Heart right ventricle (tissue), 16 donors: ENCODE measurements at regions not wholly inside any gene's neighbourhood (a gene's known extent, or its start where the extent isn't known, plus 50 kb on each side); places are given as distances from the start of the nearest gene placed in this dataset.
"Not testable (repeated sequence)": the region's sequence is repeated elsewhere in the genome, so short reads cannot be mapped to it uniquely, and the experiment has no call there.

Source experiments
- ATAC-seq, 8 donors: fragments of 200-7000 bp; cut with Tn5 transposase; one replicate each; pipeline ENCODE4 v1.9.1; 2020; ENCODE audit warnings: mild to moderate bottlenecking in 8 of 8, moderate library complexity in 8 of 8, moderate number of reproducible peaks in 1 of 8
- DNase-seq, 2 donors: peaks; one replicate each; pipeline ENCODE4 v3.0.0-alpha.2; 2020
- H3K27ac ChIP-seq, 10 donors: fragments of 200-600 bp; sonication (generic) in 2 of 10; one replicate each; pipeline versions ENCODE4 v1.5.0 to v1.8.0; 2020 to 2022; ENCODE audit warnings: mild to moderate bottlenecking in 3 of 10
- H3K27me3 ChIP-seq, 7 donors: fragments of 200-600 bp; one replicate each; pipeline ENCODE4 v1.8.0; 2021 to 2022; ENCODE audit warnings: mild to moderate bottlenecking in 2 of 7
- H3K36me3 ChIP-seq, 9 donors: fragments of 200-600 bp; sonication (generic) in 1 of 9; one replicate each; pipeline versions ENCODE4 v1.5.0 to v1.8.0; 2020 to 2022; ENCODE audit warnings: mild to moderate bottlenecking in 2 of 9
- H3K4me1 ChIP-seq, 9 donors: fragments of 200-600 bp; sonication (generic) in 1 of 9; one replicate each; pipeline versions ENCODE4 v1.5.0 to v1.8.0; 2020 to 2022; ENCODE audit warnings: mild to moderate bottlenecking in 4 of 9
- H3K4me3 ChIP-seq, 10 donors: fragments of 200-600 bp; sonication (generic) in 2 of 10; one replicate each; pipeline versions ENCODE4 v1.5.0 to v1.8.0; 2020 to 2022; ENCODE audit warnings: mild to moderate bottlenecking in 7 of 10, moderate library complexity in 2 of 10
- H3K9me3 ChIP-seq, 11 donors: fragments of 200-600 bp in 10 of 11; sonication (generic) in 2 of 11; one replicate each; pipeline versions ENCODE4 v1.5.0 to v1.8.0; 2013 to 2022; ENCODE audit warnings: mild to moderate bottlenecking in 2 of 11, control low read depth in 1 of 11, moderate library complexity in 1 of 11
- CTCF ChIP-seq, 9 donors: fragments of 200-600 bp; sonication (generic) in 2 of 9; IDR thresholded peaks; one replicate each; pipeline versions ENCODE4 v1.5.0 to v1.8.0; 2021 to 2022; ENCODE audit warnings: antibody characterized with exemption in 9 of 9, mild to moderate bottlenecking in 5 of 9, moderate library complexity in 1 of 9
- WGBS, 2 donors: extraction: QIAGEN DNeasy Blood & Tissue Kit; methylation state at CpG; one replicate each; pipeline ENCODE4 v1.1.7; 2013; ENCODE audit warnings: inconsistent platforms in 1 of 2; 5-methylcytosine and 5-hydroxymethylcytosine counted together
- intact Hi-C, 10 donors: fragments of 100-400 bp; cut with DNase I; formaldehyde crosslinking; loops; one replicate each; pipeline versions ENCODE4 v1.11.1 to v1.14.2; 2022
- donor health status: Arrhythmogenic right ventricular cardiomyopathy.
- donor health status: ischemic (EF 13 %, LVEDD 7.1; RV severe dilation, severe dysfunction).
- donor health status: healthy with polysubstance abuse.
- donor health status: DM: no; HTN: yes; CAD: no.
- donor health status: DM: no; HTN: no; CAD: no.
- donor health status: ischemic (EF 25% LVEDD 6.9; RV normal size, moderate dysfunction).
- donor health status: ischemic (EF 25% LVEDD 5.7; RV mildly dilated, moderate dysfunction).
- donor health status: healthy.
- donor health status: DM: yes; HTN: yes; CAD: no.
- donor health status: Ischemic cardiomyopathy.
- donor health status: ischemic (EF 35%, LVEDD 5.7; RV mildly dilated, moderate dysfunction).
- donor health status: nonischemic (EF 11% LVEDD 7.7; RV severe dilation, severe dysfunction).
- donor health status: DM: yes; HTN: yes; CAD: no.
- donor health status: PGD.
- donor health status: ischemic (EF 29% LVEDD 5.4; RV normal size, mild dysfunction).
- donor health status: nonischemic (EF 23%, LVEDD 6.1; RV moderate dilation, normal function).

GRCh38 chr1:224554620-224555259, 61.4 kb upstream of the CNIH3 start:
- Histone ChIP-seq H3K4me3 (no peak overlapping the region), H3K9me3 (no peaks in the 10 kb centered on the region), H3K4me1 (no peaks in the 10 kb centered on the region), H3K27me3 (no peaks in the 10 kb centered on the region), H3K27ac (no peak overlapping the region), H3K36me3 (no peaks in the 10 kb centered on the region)
- TF ChIP-seq CTCF (IDR thresholded peaks at IDR 0.05), result no peak
- ATAC-seq, result no peak
- intact Hi-C loops, result no loop called here
- WGBS, 2 donors, result 78 to 85% methylated on average over 4 of the region's 4 CpGs
- DNase-seq, result no peak

GRCh38 chr1:224558904-224559303, 57.2 kb upstream of the CNIH3 start:
- Histone ChIP-seq H3K36me3 (no peaks in the 10 kb centered on the region), H3K4me1 (no peaks in the 10 kb centered on the region), H3K4me3 (no peak overlapping the region), H3K27ac (no peak overlapping the region), H3K27me3 (no peaks in the 10 kb centered on the region), H3K9me3 (peaks cover 0 to 6% (median 0%) of the 10 kb centered on the region in 11 donors)
- ATAC-seq (no peak), DNase-seq (no peak)
- WGBS, 2 donors, result 67 to 72% methylated on average over 3 of the region's 3 CpGs
- no peak for TF ChIP-seq CTCF (IDR thresholded peaks at IDR 0.05)
- intact Hi-C loops, result no loop called here

- 83 to 85% methylated on average over 5 of the region's 5 CpGs for WGBS, 2 donors
Measured at GRCh38 chr1:224559981-224560728, 56.0 kb upstream of the CNIH3 start.

GRCh38 chr1:224562881-224563280, 53.2 kb upstream of the CNIH3 start:
- H3K27ac ChIP-seq, intact Hi-C loops, H3K36me3 ChIP-seq, H3K27me3 ChIP-seq, DNase-seq, ATAC-seq, H3K4me3 ChIP-seq: not testable (repeated sequence)
- Histone ChIP-seq H3K9me3 (peaks cover 0 to 10% (median 0%) of the 10 kb centered on the region in 11 donors), H3K4me1 (peaks cover 0 to 15% (median 0%) of the 10 kb centered on the region in 9 donors)

More at GRCh38 chr1:224559981-224560728, 56.0 kb upstream of the CNIH3 start:
- ATAC-seq, result no peak
- DNase-seq, result no peak
- no peaks in the 10 kb centered on the region for H3K36me3 ChIP-seq
- peaks cover 0 to 10% (median 0%) of the 10 kb centered on the region in 9 donors for H3K4me1 ChIP-seq
- H3K4me3 ChIP-seq, result no peak overlapping the region
- intact Hi-C loops, result no loop called here
- no peak overlapping the region for H3K27ac ChIP-seq
- H3K9me3 ChIP-seq, result peaks cover 0 to 6% (median 0%) of the 10 kb centered on the region in 11 donors
- TF ChIP-seq CTCF (IDR thresholded peaks at IDR 0.05), result no peak
- H3K27me3 ChIP-seq, result no peaks in the 10 kb centered on the region

GRCh38 chr1:224563666-224564065, 52.5 kb upstream of the CNIH3 start:
- Histone ChIP-seq H3K27ac (no peak overlapping the region), H3K27me3 (no peaks in the 10 kb centered on the region)
- WGBS, 2 donors, result 75 to 77% methylated on average over 1 of the region's 1 CpG

More at GRCh38 chr1:224563666-224564065, 52.5 kb upstream of the CNIH3 start:
- ATAC-seq, result no peak
- H3K9me3 ChIP-seq, result peaks cover 0 to 10% (median 0%) of the 10 kb centered on the region in 11 donors
- DNase-seq, result no peak
- intact Hi-C loops, result no loop called here
- no peaks in the 10 kb centered on the region for H3K36me3 ChIP-seq
- no peak overlapping the region for H3K4me3 ChIP-seq
- TF ChIP-seq CTCF (IDR thresholded peaks at IDR 0.05), result no peak
- peaks cover 0 to 15% (median 0%) of the 10 kb centered on the region in 9 donors for H3K4me1 ChIP-seq
